Type B pancreatic cell (in vitro differentiated cells): ENCODE measurements at regions not wholly inside any gene's neighbourhood (a gene's known extent, or its start where the extent isn't known, plus 50 kb on each side); places are given as distances from the start of the nearest gene placed in this dataset.

Source experiments
- DNase-seq: peaks from one replicate; pipeline ENCODE4 v3.0.0; 2021; ENCODE audit warnings: mixed read lengths; ENCODE audit not compliant: unreplicated experiment; ENCODE audit errors: extremely low spot score
- H3K27ac Mint-ChIP-seq: 2 replicates; pipeline ENCODE4 v1.8.0; 2021; ENCODE audit warnings: mild to moderate bottlenecking, mixed read lengths
- H3K27me3 Mint-ChIP-seq: 2 replicates; pipeline ENCODE4 v1.8.0; 2021; ENCODE audit warnings: mixed read lengths
- H3K36me3 Mint-ChIP-seq: 2 replicates; pipeline ENCODE4 v1.8.0; 2021; ENCODE audit warnings: mixed read lengths
- H3K4me1 Mint-ChIP-seq: one replicate; pipeline ENCODE4 v1.8.0; 2021; ENCODE audit warnings: mixed read lengths; ENCODE audit not compliant: unreplicated experiment
- H3K4me3 Mint-ChIP-seq: 2 replicates; pipeline ENCODE4 v1.8.0; 2021; ENCODE audit warnings: mild to moderate bottlenecking, mixed read lengths
- H3K9me3 Mint-ChIP-seq: 2 replicates; pipeline ENCODE4 v1.8.0; 2021; ENCODE audit warnings: mixed read lengths
- TF ChIP-seq, protein P1 (sequence below): fragments of 200-600 bp; sonication (generic); conservative IDR thresholded peaks from 2 replicates; pipeline ENCODE4 v1.5.0; 2021; ENCODE audit warnings: antibody characterized with exemption, mild to moderate bottlenecking

GRCh38 chr2:38230756-38231155 lies 146.3 kb downstream of the ATL2 start:
- Mint-ChIP-seq H3K4me3 (no peak overlapping the region), H3K27me3 (peaks cover 3% of the 10 kb centered on the region), H3K27ac (no peak overlapping the region), H3K9me3 (peaks cover 7% of the 10 kb centered on the region), H3K36me3 (no peaks in the 10 kb centered on the region), H3K4me1 (peaks cover 11% of the 10 kb centered on the region)
- no peak for DNase-seq
- TF ChIP-seq, protein P1, sequence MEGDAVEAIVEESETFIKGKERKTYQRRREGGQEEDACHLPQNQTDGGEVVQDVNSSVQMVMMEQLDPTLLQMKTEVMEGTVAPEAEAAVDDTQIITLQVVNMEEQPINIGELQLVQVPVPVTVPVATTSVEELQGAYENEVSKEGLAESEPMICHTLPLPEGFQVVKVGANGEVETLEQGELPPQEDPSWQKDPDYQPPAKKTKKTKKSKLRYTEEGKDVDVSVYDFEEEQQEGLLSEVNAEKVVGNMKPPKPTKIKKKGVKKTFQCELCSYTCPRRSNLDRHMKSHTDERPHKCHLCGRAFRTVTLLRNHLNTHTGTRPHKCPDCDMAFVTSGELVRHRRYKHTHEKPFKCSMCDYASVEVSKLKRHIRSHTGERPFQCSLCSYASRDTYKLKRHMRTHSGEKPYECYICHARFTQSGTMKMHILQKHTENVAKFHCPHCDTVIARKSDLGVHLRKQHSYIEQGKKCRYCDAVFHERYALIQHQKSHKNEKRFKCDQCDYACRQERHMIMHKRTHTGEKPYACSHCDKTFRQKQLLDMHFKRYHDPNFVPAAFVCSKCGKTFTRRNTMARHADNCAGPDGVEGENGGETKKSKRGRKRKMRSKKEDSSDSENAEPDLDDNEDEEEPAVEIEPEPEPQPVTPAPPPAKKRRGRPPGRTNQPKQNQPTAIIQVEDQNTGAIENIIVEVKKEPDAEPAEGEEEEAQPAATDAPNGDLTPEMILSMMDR: no peak

- Mint-ChIP-seq H3K27ac (no peak overlapping the region), H3K9me3 (no peaks in the 10 kb centered on the region), H3K4me3 (no peak overlapping the region), H3K4me1 (peaks cover 24% of the 10 kb centered on the region), H3K36me3 (no peaks in the 10 kb centered on the region), H3K27me3 (peaks cover 3% of the 10 kb centered on the region)
- no peak for DNase-seq
- TF ChIP-seq, protein P1: no peak
These were observed 148.3 kb downstream of the ATL2 start for GRCh38 chr2:38228753-38229152.

- TF ChIP-seq, protein P1: no peak
- no peak overlapping the region for H3K27ac Mint-ChIP-seq
- no peaks in the 10 kb centered on the region for H3K27me3 Mint-ChIP-seq
- no peak overlapping the region for H3K4me3 Mint-ChIP-seq
- no peak for DNase-seq
- H3K9me3 Mint-ChIP-seq: peaks cover 8% of the 10 kb centered on the region
- H3K4me1 Mint-ChIP-seq: peaks cover 22% of the 10 kb centered on the region
- no peaks in the 10 kb centered on the region for H3K36me3 Mint-ChIP-seq
These were observed 149.0 kb upstream of the CYP1B1 start for GRCh38 chr2:38224821-38225437.

DNA sequence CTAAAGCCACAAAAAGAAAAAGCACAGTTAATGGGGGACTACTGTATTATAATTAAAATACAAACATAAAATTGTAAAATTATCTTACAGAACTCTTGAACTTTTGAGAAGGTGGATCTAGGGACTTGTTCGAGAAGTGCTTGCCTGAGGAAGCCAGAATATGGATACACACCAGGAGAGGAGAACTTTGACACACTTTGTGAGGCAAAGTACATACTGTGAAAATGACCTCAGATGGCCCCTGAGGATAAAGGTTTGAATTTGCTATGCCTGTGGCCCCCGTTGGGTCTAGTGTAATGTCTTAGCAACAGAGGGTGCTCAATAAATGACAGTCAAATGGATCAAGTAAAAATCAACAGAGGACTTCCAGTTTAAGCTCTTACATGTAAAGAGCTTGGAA lies 148.2 kb upstream of the CYP1B1 start:
- Mint-ChIP-seq H3K27me3 (no peaks in the 10 kb centered on the region), H3K4me1 (peaks cover 24% of the 10 kb centered on the region), H3K36me3 (no peaks in the 10 kb centered on the region), H3K27ac (no peak overlapping the region), H3K9me3 (peaks cover 8% of the 10 kb centered on the region), H3K4me3 (no peak overlapping the region)
- TF ChIP-seq, protein P1: no peak
- DNase-seq: no peak

- Mint-ChIP-seq H3K4me3 (no peak overlapping the region), H3K36me3 (no peaks in the 10 kb centered on the region), H3K27me3 (no peaks in the 10 kb centered on the region), H3K9me3 (peaks cover 8% of the 10 kb centered on the region), H3K4me1 (peaks cover 33% of the 10 kb centered on the region), H3K27ac (peak overlapping the region; percentile 10)
- TF ChIP-seq, protein P1: no peak
- no peak for DNase-seq
These were observed 147.3 kb upstream of the CYP1B1 start for GRCh38 chr2:38223256-38223655.

GRCh38 chr2:38220164-38220563 lies 144.2 kb upstream of the CYP1B1 start:
- H3K4me3 Mint-ChIP-seq: no peak overlapping the region
- no peaks in the 10 kb centered on the region for H3K36me3 Mint-ChIP-seq
- H3K4me1 Mint-ChIP-seq: peaks cover 47% of the 10 kb centered on the region
- TF ChIP-seq, protein P1: no peak
- no peaks in the 10 kb centered on the region for H3K27me3 Mint-ChIP-seq
- no peak overlapping the region for H3K27ac Mint-ChIP-seq
- no peak for DNase-seq
- peaks cover 8% of the 10 kb centered on the region for H3K9me3 Mint-ChIP-seq
